Spleen (tissue), 11 donors: ENCODE measurements at regions not wholly inside any gene's neighbourhood (a gene's known extent, or its start where the extent isn't known, plus 50 kb on each side); places are given as distances from the start of the nearest gene placed in this dataset.

Experiments
- DNase-seq: peaks from one replicate; pipeline ENCODE4 v3.0.0-alpha.2; 2020
- H3K27ac ChIP-seq, 8 donors: fragments of 200-600 bp; sonication (generic) in 7 of 8; 1 replicate in 4 of 8; 2 replicates in 4 of 8; pipeline versions ENCODE4 v1.5.0 to v1.8.0; 2016 to 2021; ENCODE audit warnings: inconsistent platforms in 4 of 8, mild to moderate bottlenecking in 4 of 8, moderate library complexity in 1 of 8
- H3K27me3 ChIP-seq, 7 donors: fragments of 200-600 bp; sonication (generic) in 6 of 7; replicated peaks in 1 of 7; 1 replicate in 4 of 7; 2 replicates in 3 of 7; pipeline versions ENCODE4 v1.5.0 to v1.8.0; 2016 to 2021; ENCODE audit warnings: inconsistent platforms in 3 of 7, mild to moderate bottlenecking in 1 of 7
- H3K36me3 ChIP-seq, 6 donors: fragments of 200-600 bp; sonication (generic) in 5 of 6; 1 replicate in 4 of 6; 2 replicates in 2 of 6; pipeline versions ENCODE4 v1.5.0 to v1.8.0; 2016 to 2021; ENCODE audit warnings: inconsistent platforms in 2 of 6
- H3K4me1 ChIP-seq, 6 donors: fragments of 200-600 bp; sonication (generic) in 5 of 6; 1 replicate in 3 of 6; 2 replicates in 3 of 6; pipeline versions ENCODE4 v1.5.0 to v1.8.0; 2016 to 2021; ENCODE audit warnings: inconsistent platforms in 3 of 6
- H3K4me3 ChIP-seq, 8 donors: fragments of 200-600 bp; sonication (generic) in 7 of 8; 1 replicate in 4 of 8; 2 replicates in 4 of 8; pipeline versions ENCODE4 v1.5.0 to v1.8.0; 2016 to 2021; ENCODE audit warnings: inconsistent platforms in 4 of 8, mild to moderate bottlenecking in 4 of 8, moderate library complexity in 2 of 8
- H3K9me3 ChIP-seq, 8 donors: fragments of 200-600 bp; sonication (generic) in 7 of 8; 1 replicate in 4 of 8; 2 replicates in 4 of 8; pipeline versions ENCODE4 v1.5.0 to v1.8.0; 2016 to 2021; ENCODE audit warnings: inconsistent platforms in 4 of 8
- CTCF ChIP-seq, 11 experiments: fragments of 200-600 bp in 7 of 11; fragments of 450-650 bp in 4 of 11; sonication (generic) in 4 of 11; IDR thresholded peaks in 8 of 11; conservative IDR thresholded peaks in 3 of 11; 1 replicate in 7 of 11; 2 replicates in 4 of 11; pipeline versions ENCODE4 v1.4.0 to v1.8.0; 2016 to 2021; ENCODE audit warnings: antibody characterized with exemption in 11 of 11, inconsistent platforms in 4 of 11, mild to moderate bottlenecking in 1 of 11
- POLR2A ChIP-seq, 3 donors: fragments of 450-650 bp; IDR thresholded peaks; one replicate each; pipeline ENCODE4 v1.5.1; 2017; ENCODE audit warnings: antibody characterized with exemption in 3 of 3, mild to moderate bottlenecking in 1 of 3
- POLR2AphosphoS5 ChIP-seq, 3 donors: sonication (generic); formaldehyde crosslinking; IDR thresholded peaks; one replicate each; pipeline ENCODE4 v1.5.1; 2017; ENCODE audit warnings: antibody characterized with exemption in 3 of 3
- WGBS, 5 donors: extraction: QIAGEN DNeasy Blood & Tissue Kit in 3 of 5; methylation state at CpG; one replicate each; pipeline versions ENCODE4 v1.1.5 to v1.1.7; 2013 to 2018; 5-methylcytosine and 5-hydroxymethylcytosine counted together
- intact Hi-C: fragments of 100-400 bp; cut with DNase I; formaldehyde crosslinking; loops from one replicate; pipeline ENCODE4 v1.15.0; 2023; ENCODE audit warnings: low total_unique reads
- donor health status: healthy with polysubstance abuse.
- donor health status: DM: no; HTN: no; CAD: no; lungs with moderate emphysema.
- donor health status: DM: no; HTN: no; CAD: no.
- donor health status: Bipolar disorder and iron deficiency.
- donor health status: healthy.
- donor health status: DM: no; HTN: no; CAD: no.
- donor health status: DM: yes; HTN: yes; CAD: no.

GRCh38 chr13:103255587-103256301, 189.5 kb upstream of the SLC10A2 start:
- Histone ChIP-seq H3K36me3 (no peaks in the 10 kb centered on the region), H3K27ac (no peak overlapping the region), H3K4me1 (no peaks in the 10 kb centered on the region), H3K4me3 (no peak overlapping the region), H3K9me3 (peaks cover 0 to 19% (median 10%) of the 10 kb centered on the region in 8 donors), H3K27me3 (no peaks in the 10 kb centered on the region)
- intact Hi-C loops: no loop called here
- no peak for DNase-seq
- no peak for TF ChIP-seq POLR2A (IDR thresholded peaks at IDR 0.05)
- TF ChIP-seq POLR2AphosphoS5 (IDR thresholded peaks at IDR 0.05): no peak
- no peak for TF ChIP-seq CTCF (IDR thresholded peaks at IDR 0.05 in 8 of 11, conservative IDR thresholded peaks at IDR 0.05 in 3 of 11)
- WGBS, 5 donors: 74 to 86% (median 80%) methylated on average over 4 of the region's 4 CpGs

- TF ChIP-seq POLR2AphosphoS5 (IDR thresholded peaks at IDR 0.05): no peak
- TF ChIP-seq CTCF (IDR thresholded peaks at IDR 0.05 in 8 of 11, conservative IDR thresholded peaks at IDR 0.05 in 3 of 11): no peak
- no peak for TF ChIP-seq POLR2A (IDR thresholded peaks at IDR 0.05)
- no peak overlapping the region for H3K27ac ChIP-seq
- no peak for DNase-seq
- no peaks in the 10 kb centered on the region for H3K27me3 ChIP-seq
- H3K4me1 ChIP-seq: no peaks in the 10 kb centered on the region
- no peaks in the 10 kb centered on the region for H3K36me3 ChIP-seq
- 73 to 100% (median 93%) methylated on average over 1 of the region's 1 CpG for WGBS, 5 donors
- intact Hi-C loops: no loop called here
- no peak overlapping the region for H3K4me3 ChIP-seq
- peaks cover 0 to 28% (median 10%) of the 10 kb centered on the region in 8 donors for H3K9me3 ChIP-seq
These were observed 183.9 kb upstream of the SLC10A2 start for GRCh38 chr13:103250071-103250470.

- H3K4me3 ChIP-seq: no peak overlapping the region
- intact Hi-C loops: no loop called here
- no peaks in the 10 kb centered on the region for H3K36me3 ChIP-seq
- H3K27me3 ChIP-seq: no peaks in the 10 kb centered on the region
- H3K27ac ChIP-seq: no peak overlapping the region
- no peaks in the 10 kb centered on the region for H3K4me1 ChIP-seq
- peaks cover 0 to 19% (median 6%) of the 10 kb centered on the region in 8 donors for H3K9me3 ChIP-seq
- DNase-seq: no peak
- WGBS, 5 donors: 80 to 93% (median 86%) methylated on average over 8 of the region's 8 CpGs
- no peak for TF ChIP-seq POLR2A (IDR thresholded peaks at IDR 0.05)
- no peak for TF ChIP-seq POLR2AphosphoS5 (IDR thresholded peaks at IDR 0.05)
- no peak for TF ChIP-seq CTCF (IDR thresholded peaks at IDR 0.05 in 8 of 11, conservative IDR thresholded peaks at IDR 0.05 in 3 of 11)
These were observed 180.5 kb upstream of the SLC10A2 start for GRCh38 chr13:103246581-103247200.

- WGBS, 5 donors: 86 to 95% (median 91%) methylated on average over 3 of the region's 3 CpGs
- intact Hi-C loops: no loop called here
- H3K27me3 ChIP-seq: no peaks in the 10 kb centered on the region
These were observed 177.3 kb upstream of the SLC10A2 start for GRCh38 chr13:103243495-103243894.

More at GRCh38 chr13:103243495-103243894, 177.3 kb upstream of the SLC10A2 start:
- Histone ChIP-seq H3K4me3 (no peak overlapping the region), H3K27ac (no peak overlapping the region), H3K36me3 (no peaks in the 10 kb centered on the region), H3K4me1 (no peaks in the 10 kb centered on the region), H3K9me3 (peaks cover 0 to 3% (median 0%) of the 10 kb centered on the region in 8 donors)
- TF ChIP-seq CTCF (IDR thresholded peaks at IDR 0.05 in 8 of 11, conservative IDR thresholded peaks at IDR 0.05 in 3 of 11) (no peak), POLR2A (IDR thresholded peaks at IDR 0.05) (no peak), POLR2AphosphoS5 (IDR thresholded peaks at IDR 0.05) (no peak)
- no peak for DNase-seq
